ENCODE measurements at regions not wholly inside any gene's neighbourhood (a gene's known extent, or its start where the extent isn't known, plus 50 kb on each side); places are given as distances from the start of the nearest gene placed in this dataset.
"Not testable (repeated sequence)": the region's sequence is repeated elsewhere in the genome, so short reads cannot be mapped to it uniquely, and the experiment has no call there.

- H3K27ac ChIP-seq (ENCODE audit: insufficient read depth, low read depth, low read length, poor library complexity, severe bottlenecking); H3K4me3 ChIP-seq (ENCODE audit: insufficient read depth, low read depth, low read length); H3K27me3 ChIP-seq (ENCODE audit: control insufficient read depth, insufficient read depth, low read length, poor library complexity, severe bottlenecking); H3K36me3 ChIP-seq (ENCODE audit: control insufficient read depth, insufficient read depth, low read length); H3K4me1 ChIP-seq (ENCODE audit: control insufficient read depth, insufficient read depth, low read length); H3K9me3 ChIP-seq (ENCODE audit: control insufficient read depth, low read length): not testable (repeated sequence)
- 88 to 92% methylated on average over 8 to 9 of the region's 9 CpGs for WGBS, 2 experiments
Observed at GRCh38 chr7:32667586-32667985, 172.3 kb downstream of the AVL9 start.

- not testable (repeated sequence) for H3K36me3 ChIP-seq (ENCODE audit: control insufficient read depth, insufficient read depth, low read length); H3K4me1 ChIP-seq (ENCODE audit: control insufficient read depth, insufficient read depth, low read length); H3K9me3 ChIP-seq (ENCODE audit: control insufficient read depth, low read length); H3K27me3 ChIP-seq (ENCODE audit: control insufficient read depth, insufficient read depth, low read length, poor library complexity, severe bottlenecking); H3K27ac ChIP-seq (ENCODE audit: insufficient read depth, low read depth, low read length, poor library complexity, severe bottlenecking); H3K4me3 ChIP-seq (ENCODE audit: insufficient read depth, low read depth, low read length)
- 55 to 64% methylated on average over 3 of the region's 5 CpGs for WGBS, 2 experiments
Observed at GRCh38 chr7:32663805-32664211, 168.5 kb downstream of the AVL9 start.

- H3K4me1 ChIP-seq (ENCODE audit: control insufficient read depth, insufficient read depth, low read length); H3K4me3 ChIP-seq (ENCODE audit: insufficient read depth, low read depth, low read length); H3K9me3 ChIP-seq (ENCODE audit: control insufficient read depth, low read length); H3K27me3 ChIP-seq (ENCODE audit: control insufficient read depth, insufficient read depth, low read length, poor library complexity, severe bottlenecking); H3K27ac ChIP-seq (ENCODE audit: insufficient read depth, low read depth, low read length, poor library complexity, severe bottlenecking); H3K36me3 ChIP-seq (ENCODE audit: control insufficient read depth, insufficient read depth, low read length): not testable (repeated sequence)
- WGBS, 2 experiments, result 88 to 93% methylated on average over 2 to 3 of the region's 4 CpGs
Observed at GRCh38 chr7:32662509-32662908, 167.2 kb downstream of the AVL9 start.

GRCh38 chr7:32661929-32662328 lies 166.6 kb downstream of the AVL9 start:
- 92 to 94% methylated on average over 1 of the region's 1 CpG for WGBS, 2 experiments
- H3K4me1 ChIP-seq (ENCODE audit: control insufficient read depth, insufficient read depth, low read length), result no peaks in the 10 kb centered on the region
- no peaks in the 10 kb centered on the region for H3K36me3 ChIP-seq (ENCODE audit: control insufficient read depth, insufficient read depth, low read length)
- H3K4me3 ChIP-seq (ENCODE audit: insufficient read depth, low read depth, low read length), result no peak overlapping the region
- H3K27ac ChIP-seq (ENCODE audit: insufficient read depth, low read depth, low read length, poor library complexity, severe bottlenecking), result no peak overlapping the region
- no peaks in the 10 kb centered on the region for H3K9me3 ChIP-seq (ENCODE audit: control insufficient read depth, low read length)
- H3K27me3 ChIP-seq (ENCODE audit: control insufficient read depth, insufficient read depth, low read length, poor library complexity, severe bottlenecking), result no peaks in the 10 kb centered on the region

GRCh38 chr7:32661501-32661900 lies 166.2 kb downstream of the AVL9 start:
- no peaks in the 10 kb centered on the region for H3K36me3 ChIP-seq (ENCODE audit: control insufficient read depth, insufficient read depth, low read length)
- H3K9me3 ChIP-seq (ENCODE audit: control insufficient read depth, low read length), result no peaks in the 10 kb centered on the region
- H3K4me1 ChIP-seq (ENCODE audit: control insufficient read depth, insufficient read depth, low read length), result no peaks in the 10 kb centered on the region
- no peak overlapping the region for H3K4me3 ChIP-seq (ENCODE audit: insufficient read depth, low read depth, low read length)
- H3K27me3 ChIP-seq (ENCODE audit: control insufficient read depth, insufficient read depth, low read length, poor library complexity, severe bottlenecking), result no peaks in the 10 kb centered on the region
- no peak overlapping the region for H3K27ac ChIP-seq (ENCODE audit: insufficient read depth, low read depth, low read length, poor library complexity, severe bottlenecking)
- 77 to 92% methylated on average over 2 to 3 of the region's 3 CpGs for WGBS, 2 experiments

- Histone ChIP-seq H3K4me1 (ENCODE audit: control insufficient read depth, insufficient read depth, low read length) (no peaks in the 10 kb centered on the region), H3K27ac (ENCODE audit: insufficient read depth, low read depth, low read length, poor library complexity, severe bottlenecking) (no peak overlapping the region), H3K4me3 (ENCODE audit: insufficient read depth, low read depth, low read length) (no peak overlapping the region), H3K36me3 (ENCODE audit: control insufficient read depth, insufficient read depth, low read length) (no peaks in the 10 kb centered on the region), H3K9me3 (ENCODE audit: control insufficient read depth, low read length) (no peaks in the 10 kb centered on the region), H3K27me3 (ENCODE audit: control insufficient read depth, insufficient read depth, low read length, poor library complexity, severe bottlenecking) (no peaks in the 10 kb centered on the region)
- 40 to 50% methylated on average over 2 of the region's 2 CpGs for WGBS, 2 experiments
Observed at GRCh38 chr7:32660936-32661335, 165.6 kb downstream of the AVL9 start.

GRCh38 chr7:32659853-32660252 lies 164.6 kb downstream of the AVL9 start:
- H3K4me1 ChIP-seq (ENCODE audit: control insufficient read depth, insufficient read depth, low read length), result no peaks in the 10 kb centered on the region
- WGBS, 2 experiments, result 91 to 96% methylated on average over 9 of the region's 9 CpGs
- no peaks in the 10 kb centered on the region for H3K36me3 ChIP-seq (ENCODE audit: control insufficient read depth, insufficient read depth, low read length)

GRCh38 chr7:32658467-32658869 lies 163.2 kb downstream of the AVL9 start:
- 90 to 94% methylated on average over 2 of the region's 2 CpGs for WGBS, 2 experiments
- H3K36me3 ChIP-seq (ENCODE audit: control insufficient read depth, insufficient read depth, low read length), result no peaks in the 10 kb centered on the region
- no peaks in the 10 kb centered on the region for H3K27me3 ChIP-seq (ENCODE audit: control insufficient read depth, insufficient read depth, low read length, poor library complexity, severe bottlenecking)
- H3K4me1 ChIP-seq (ENCODE audit: control insufficient read depth, insufficient read depth, low read length), result no peaks in the 10 kb centered on the region
- no peaks in the 10 kb centered on the region for H3K9me3 ChIP-seq (ENCODE audit: control insufficient read depth, low read length)
- H3K27ac ChIP-seq (ENCODE audit: insufficient read depth, low read depth, low read length, poor library complexity, severe bottlenecking), result no peak overlapping the region
- no peak overlapping the region for H3K4me3 ChIP-seq (ENCODE audit: insufficient read depth, low read depth, low read length)

More at GRCh38 chr7:32659853-32660252, 164.6 kb downstream of the AVL9 start:
- no peaks in the 10 kb centered on the region for H3K9me3 ChIP-seq (ENCODE audit: control insufficient read depth, low read length)
- no peaks in the 10 kb centered on the region for H3K27me3 ChIP-seq (ENCODE audit: control insufficient read depth, insufficient read depth, low read length, poor library complexity, severe bottlenecking)
- H3K4me3 ChIP-seq (ENCODE audit: insufficient read depth, low read depth, low read length), result no peak overlapping the region
- H3K27ac ChIP-seq (ENCODE audit: insufficient read depth, low read depth, low read length, poor library complexity, severe bottlenecking), result no peak overlapping the region

GRCh38 chr7:32658034-32658433 lies 162.7 kb downstream of the AVL9 start:
- Histone ChIP-seq H3K27me3 (ENCODE audit: control insufficient read depth, insufficient read depth, low read length, poor library complexity, severe bottlenecking) (no peaks in the 10 kb centered on the region), H3K9me3 (ENCODE audit: control insufficient read depth, low read length) (no peaks in the 10 kb centered on the region), H3K4me3 (ENCODE audit: insufficient read depth, low read depth, low read length) (no peak overlapping the region), H3K27ac (ENCODE audit: insufficient read depth, low read depth, low read length, poor library complexity, severe bottlenecking) (no peak overlapping the region), H3K36me3 (ENCODE audit: control insufficient read depth, insufficient read depth, low read length) (no peaks in the 10 kb centered on the region), H3K4me1 (ENCODE audit: control insufficient read depth, insufficient read depth, low read length) (no peaks in the 10 kb centered on the region)
- WGBS, 2 experiments, result 72 to 82% methylated on average over 6 to 7 of the region's 7 CpGs

- no CpG with 5 or more reads among the region's 1 CpG for WGBS, 2 experiments
- H3K4me3 ChIP-seq (ENCODE audit: insufficient read depth, low read depth, low read length); H3K36me3 ChIP-seq (ENCODE audit: control insufficient read depth, insufficient read depth, low read length); H3K27ac ChIP-seq (ENCODE audit: insufficient read depth, low read depth, low read length, poor library complexity, severe bottlenecking); H3K27me3 ChIP-seq (ENCODE audit: control insufficient read depth, insufficient read depth, low read length, poor library complexity, severe bottlenecking); H3K9me3 ChIP-seq (ENCODE audit: control insufficient read depth, low read length); H3K4me1 ChIP-seq (ENCODE audit: control insufficient read depth, insufficient read depth, low read length): not testable (repeated sequence)
Observed at GRCh38 chr7:32654549-32654948, 159.3 kb downstream of the AVL9 start.

GRCh38 chr7:32650356-32650755 lies 155.1 kb downstream of the AVL9 start:
- WGBS, 2 experiments, result 83 to 93% methylated on average over 1 of the region's 1 CpG
- H3K9me3 ChIP-seq (ENCODE audit: control insufficient read depth, low read length); H3K4me3 ChIP-seq (ENCODE audit: insufficient read depth, low read depth, low read length); H3K36me3 ChIP-seq (ENCODE audit: control insufficient read depth, insufficient read depth, low read length); H3K27me3 ChIP-seq (ENCODE audit: control insufficient read depth, insufficient read depth, low read length, poor library complexity, severe bottlenecking); H3K4me1 ChIP-seq (ENCODE audit: control insufficient read depth, insufficient read depth, low read length); H3K27ac ChIP-seq (ENCODE audit: insufficient read depth, low read depth, low read length, poor library complexity, severe bottlenecking): not testable (repeated sequence)

All from ectodermal cell (in vitro differentiated cells).